Heart left ventricle (tissue), 16 donors: ENCODE measurements at regions not wholly inside any gene's neighbourhood (a gene's known extent, or its start where the extent isn't known, plus 50 kb on each side); places are given as distances from the start of the nearest gene placed in this dataset.

Source experiments
- ATAC-seq, 4 donors: fragments of 200-7000 bp; cut with Tn5 transposase; one replicate each; pipeline ENCODE4 v1.9.1; 2020 to 2022; ENCODE audit warnings: moderate library complexity in 4 of 4, mild to moderate bottlenecking in 3 of 4, moderate number of reproducible peaks in 1 of 4
- DNase-seq, 5 donors: peaks; one replicate each; pipeline ENCODE4 v3.0.0-alpha.2; 2020
- H3K27ac ChIP-seq, 12 donors: fragments of 200-600 bp; sonication (generic) in 4 of 12; one replicate each; pipeline versions ENCODE4 v1.5.0 to v1.8.0; 2016 to 2022; ENCODE audit warnings: mild to moderate bottlenecking in 2 of 12
- H3K27me3 ChIP-seq, 9 donors: fragments of 200-600 bp; sonication (generic) in 2 of 9; one replicate each; pipeline versions ENCODE4 v1.5.1 to v1.8.0; 2016 to 2022; ENCODE audit warnings: mild to moderate bottlenecking in 3 of 9
- H3K36me3 ChIP-seq, 9 donors: fragments of 200-600 bp; sonication (generic) in 2 of 9; one replicate each; pipeline versions ENCODE4 v1.5.0 to v1.8.0; 2018 to 2022; ENCODE audit warnings: mild to moderate bottlenecking in 2 of 9
- H3K4me1 ChIP-seq, 12 donors: fragments of 200-600 bp; sonication (generic) in 4 of 12; one replicate each; pipeline versions ENCODE4 v1.5.0 to v1.8.0; 2016 to 2022; ENCODE audit warnings: mild to moderate bottlenecking in 3 of 12
- H3K4me3 ChIP-seq, 12 donors: fragments of 200-600 bp; sonication (generic) in 4 of 12; one replicate each; pipeline versions ENCODE4 v1.5.0 to v1.8.0; 2017 to 2022; ENCODE audit warnings: mild to moderate bottlenecking in 9 of 12, moderate library complexity in 4 of 12
- H3K9me3 ChIP-seq, 12 donors: fragments of 200-600 bp; sonication (generic) in 4 of 12; one replicate each; pipeline versions ENCODE4 v1.5.0 to v1.8.0; 2016 to 2022; ENCODE audit warnings: mild to moderate bottlenecking in 1 of 12
- CTCF ChIP-seq, 12 donors: fragments of 200-600 bp; sonication (generic) in 4 of 12; IDR thresholded peaks; one replicate each; pipeline versions ENCODE4 v1.5.0 to v1.8.0; 2018 to 2022; ENCODE audit warnings: antibody characterized with exemption in 12 of 12, mild to moderate bottlenecking in 5 of 12
- POLR2A ChIP-seq, 2 donors: fragments of 450-650 bp; IDR thresholded peaks; one replicate each; pipeline ENCODE4 v1.6.1; 2017; ENCODE audit warnings: antibody characterized with exemption in 2 of 2, mild to moderate bottlenecking in 2 of 2, moderate library complexity in 2 of 2
- WGBS, 4 donors: extraction: QIAGEN DNeasy Blood & Tissue Kit in 2 of 4; methylation state at CpG; one replicate each; pipeline versions ENCODE4 v1.1.5 to v1.1.7; 2013 to 2018; 5-methylcytosine and 5-hydroxymethylcytosine counted together
- intact Hi-C, 10 donors: fragments of 100-400 bp; cut with DNase I; formaldehyde crosslinking; loops; one replicate each; pipeline versions ENCODE4 v1.11.1 to v1.14.2; 2022
- donor health status: ischemic (EF 13 %, LVEDD 7.1; RV severe dilation, severe dysfunction).
- donor health status: healthy with polysubstance abuse.
- donor health status: DM: no; HTN: yes; CAD: no.
- donor health status: DM: no; HTN: no; CAD: no.
- donor health status: ischemic (EF 25% LVEDD 6.9; RV normal size, moderate dysfunction).
- donor health status: ischemic (EF 25% LVEDD 5.7; RV mildly dilated, moderate dysfunction).
- donor health status: healthy.
- donor health status: DM: yes; HTN: yes; CAD: no.
- donor health status: ischemic (EF 35%, LVEDD 5.7; RV mildly dilated, moderate dysfunction).
- donor health status: nonischemic (EF 11% LVEDD 7.7; RV severe dilation, severe dysfunction).
- donor health status: DM: yes; HTN: yes; CAD: no.
- donor health status: PGD.
- donor health status: ischemic (EF 29% LVEDD 5.4; RV normal size, mild dysfunction).
- donor health status: nonischemic (EF 23%, LVEDD 6.1; RV moderate dilation, normal function).

GRCh38 chrX:69101683-69102251 lies 63.5 kb downstream of the PJA1 start:
- Histone ChIP-seq H3K4me1 (no peaks in the 10 kb centered on the region), H3K27me3 (peaks cover 0 to 9% (median 0%) of the 10 kb centered on the region in 9 donors), H3K36me3 (no peaks in the 10 kb centered on the region), H3K9me3 (no peaks in the 10 kb centered on the region), H3K4me3 (no peak overlapping the region), H3K27ac (no peak overlapping the region)
- DNase-seq (no peak), ATAC-seq (no peak)
- intact Hi-C loops: no loop called here
- 47 to 69% (median 55%) methylated on average over 7 of the region's 7 CpGs for WGBS, 4 donors
- TF ChIP-seq POLR2A (IDR thresholded peaks at IDR 0.05) (no peak), CTCF (IDR thresholded peaks at IDR 0.05) (no peak)

DNA sequence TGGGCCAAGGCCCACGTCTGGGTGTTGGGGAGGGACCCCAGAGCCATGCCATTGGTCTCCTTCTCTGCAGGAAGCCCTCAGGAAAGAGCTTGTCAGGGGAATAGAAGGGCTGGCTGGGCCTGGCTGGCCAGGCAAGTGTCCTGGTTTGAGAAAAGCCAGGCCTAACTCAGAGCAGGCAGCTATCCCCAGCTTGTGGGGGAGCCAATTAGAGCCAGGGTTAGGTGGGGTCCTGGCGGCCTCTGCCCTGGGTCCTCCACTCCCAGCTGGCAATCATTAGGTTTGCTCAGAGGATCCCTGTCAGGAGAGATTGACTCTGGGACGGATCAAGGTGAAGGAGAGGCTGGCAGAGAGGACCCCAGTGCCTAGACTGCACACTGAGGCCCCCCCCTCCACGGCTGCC lies 64.8 kb downstream of the PJA1 start:
- H3K36me3 ChIP-seq: no peaks in the 10 kb centered on the region
- TF ChIP-seq POLR2A (IDR thresholded peaks at IDR 0.05) (no peak), CTCF (IDR thresholded peaks at IDR 0.05) (no peak)
- ATAC-seq: no peak
- no peaks in the 10 kb centered on the region for H3K9me3 ChIP-seq
- intact Hi-C loops: no loop called here
- no peak overlapping the region for H3K4me3 ChIP-seq
- WGBS, 4 donors: 52 to 92% (median 79%) methylated on average over 3 to 4 of the region's 4 CpGs
- DNase-seq: no peak
- peaks cover 0 to 9% (median 0%) of the 10 kb centered on the region in 9 donors for H3K27me3 ChIP-seq
- H3K4me1 ChIP-seq: no peaks in the 10 kb centered on the region
- no peak overlapping the region for H3K27ac ChIP-seq

GRCh38 chrX:69097451-69098236 lies 67.6 kb downstream of the PJA1 start:
- Histone ChIP-seq H3K27me3 (peaks cover 0 to 9% (median 0%) of the 10 kb centered on the region in 9 donors), H3K27ac (no peak overlapping the region), H3K9me3 (no peaks in the 10 kb centered on the region), H3K36me3 (no peaks in the 10 kb centered on the region), H3K4me1 (no peaks in the 10 kb centered on the region), H3K4me3 (no peak overlapping the region)
- intact Hi-C loops: loop anchor here in 7 of 10 donors (10.0 kb wide), 4 partner anchors 117 to 287 kb away; no protein-coding TSS in a partner anchor
- TF ChIP-seq CTCF (IDR thresholded peaks at IDR 0.05) (no peak), POLR2A (IDR thresholded peaks at IDR 0.05) (no peak)
- ATAC-seq: no peak
- DNase-seq: no peak
- 74 to 85% (median 83%) methylated on average over 14 of the region's 14 CpGs for WGBS, 4 donors

DNA sequence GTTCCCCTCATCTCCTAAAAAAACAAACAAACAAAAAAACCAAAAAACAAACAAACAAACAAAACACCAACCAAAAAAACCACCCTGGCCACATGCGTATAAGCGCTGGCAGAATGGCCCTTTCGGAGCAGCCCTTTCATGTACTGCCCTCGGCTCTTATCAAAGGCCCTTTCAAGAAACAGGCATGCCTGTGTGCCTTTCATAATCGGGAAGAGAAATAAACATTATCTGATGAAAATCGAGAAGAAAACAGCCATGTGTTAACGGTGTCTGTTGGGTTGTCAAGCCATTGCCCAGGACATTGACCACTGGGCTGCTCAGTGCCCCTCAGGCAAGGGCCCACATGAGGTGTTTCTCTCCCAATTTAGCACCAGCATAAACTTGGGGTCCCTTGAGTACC lies 68.3 kb downstream of the PJA1 start:
- H3K27ac ChIP-seq: no peak overlapping the region
- 75 to 76% (median 76%) methylated on average over 7 of the region's 7 CpGs for WGBS, 4 donors
- H3K27me3 ChIP-seq: peaks cover 0 to 9% (median 0%) of the 10 kb centered on the region in 9 donors
- no peak overlapping the region for H3K4me3 ChIP-seq
- no peaks in the 10 kb centered on the region for H3K36me3 ChIP-seq
- H3K4me1 ChIP-seq: no peaks in the 10 kb centered on the region
- no peak for TF ChIP-seq POLR2A (IDR thresholded peaks at IDR 0.05)
- TF ChIP-seq CTCF (IDR thresholded peaks at IDR 0.05): no peak
- ATAC-seq: no peak
- intact Hi-C loops: loop anchor here in 7 of 10 donors (10.0 kb wide), 4 partner anchors 118 to 288 kb away; no protein-coding TSS in a partner anchor
- no peaks in the 10 kb centered on the region for H3K9me3 ChIP-seq
- no peak for DNase-seq
